Transverse colon (tissue), 4 donors: ENCODE measurements at regions not wholly inside any gene's neighbourhood (a gene's known extent, or its start where the extent isn't known, plus 50 kb on each side); places are given as distances from the start of the nearest gene placed in this dataset.
A peak's percentile ranks its signal among the peaks of the same experiment; 100 is the strongest.

Experiments
- DNase-seq: peaks from one replicate; pipeline ENCODE4 v3.0.0-alpha.2; 2019
- H3K27ac ChIP-seq, 4 donors: fragments of 200-600 bp; sonication (generic); 2 replicates each; pipeline ENCODE4 v1.5.1; 2016 to 2018; ENCODE audit warnings: inconsistent platforms in 4 of 4
- H3K27me3 ChIP-seq: fragments of 200-600 bp; sonication (generic); 2 replicates; pipeline ENCODE4 v1.5.1; 2017; ENCODE audit warnings: inconsistent platforms
- H3K36me3 ChIP-seq, 4 donors: fragments of 200-600 bp; sonication (generic); 2 replicates each; pipeline ENCODE4 v1.5.1; 2017 to 2019; ENCODE audit warnings: inconsistent platforms in 4 of 4
- H3K4me1 ChIP-seq, 4 donors: fragments of 200-600 bp; sonication (generic); 2 replicates each; pipeline ENCODE4 v1.5.1; 2017 to 2020; ENCODE audit warnings: inconsistent platforms in 4 of 4
- H3K4me3 ChIP-seq, 4 donors: fragments of 200-600 bp; sonication (generic); 1 replicate in 1 of 4; 2 replicates in 3 of 4; pipeline versions ENCODE4 v1.5.1 to v1.6.1; 2017 to 2019; ENCODE audit warnings: inconsistent platforms in 4 of 4
- H3K9me3 ChIP-seq, 2 donors: fragments of 200-600 bp; sonication (generic); 2 replicates each; pipeline ENCODE4 v1.5.1; 2017 to 2019; ENCODE audit warnings: inconsistent platforms in 2 of 2
- CTCF ChIP-seq, 5 experiments: fragments of 200-600 bp in 3 of 5; fragments of 450-650 bp in 2 of 5; sonication (generic) in 3 of 5; IDR thresholded peaks; 1 replicate in 2 of 5; 2 replicates in 3 of 5; pipeline ENCODE4 v1.5.1; 2016 to 2017; ENCODE audit warnings: antibody characterized with exemption in 5 of 5, inconsistent platforms in 3 of 5, mild to moderate bottlenecking in 2 of 5, moderate library complexity in 1 of 5
- EP300 ChIP-seq: sonication (generic); formaldehyde crosslinking; IDR thresholded peaks from one replicate; pipeline ENCODE4 v1.6.1; 2017; ENCODE audit warnings: antibody characterized with exemption, low read depth
- POLR2A ChIP-seq: fragments of 450-650 bp; IDR thresholded peaks from one replicate; pipeline ENCODE4 v1.6.1; 2016; ENCODE audit warnings: antibody characterized with exemption, mild to moderate bottlenecking, moderate library complexity
- POLR2AphosphoS5 ChIP-seq, 3 donors: sonication (generic); formaldehyde crosslinking; IDR thresholded peaks; one replicate each; pipeline ENCODE4 v1.6.1; 2016; ENCODE audit warnings: antibody characterized with exemption in 3 of 3
- WGBS, 2 donors: methylation state at CpG; one replicate each; pipeline ENCODE4 v1.1.5; 2018; ENCODE audit warnings: low coverage in 1 of 2; 5-methylcytosine and 5-hydroxymethylcytosine counted together
- in situ Hi-C, 4 donors: fragments of 200-750 bp; cut with MboI; loops; one replicate each; pipeline versions ENCODE4 v1.15.0 to v1.15.1; 2017; ENCODE audit warnings: low sequenced_read_pairs in 3 of 4, low pct_ligation_motif_present in 1 of 4, low pct_unique_long_range_greater_than_20kb in 1 of 4
- intact Hi-C: fragments of 100-400 bp; cut with DNase I; formaldehyde crosslinking; loops from one replicate; pipeline ENCODE4 v1.15.1; 2023; ENCODE audit warnings: low total_unique reads

DNA sequence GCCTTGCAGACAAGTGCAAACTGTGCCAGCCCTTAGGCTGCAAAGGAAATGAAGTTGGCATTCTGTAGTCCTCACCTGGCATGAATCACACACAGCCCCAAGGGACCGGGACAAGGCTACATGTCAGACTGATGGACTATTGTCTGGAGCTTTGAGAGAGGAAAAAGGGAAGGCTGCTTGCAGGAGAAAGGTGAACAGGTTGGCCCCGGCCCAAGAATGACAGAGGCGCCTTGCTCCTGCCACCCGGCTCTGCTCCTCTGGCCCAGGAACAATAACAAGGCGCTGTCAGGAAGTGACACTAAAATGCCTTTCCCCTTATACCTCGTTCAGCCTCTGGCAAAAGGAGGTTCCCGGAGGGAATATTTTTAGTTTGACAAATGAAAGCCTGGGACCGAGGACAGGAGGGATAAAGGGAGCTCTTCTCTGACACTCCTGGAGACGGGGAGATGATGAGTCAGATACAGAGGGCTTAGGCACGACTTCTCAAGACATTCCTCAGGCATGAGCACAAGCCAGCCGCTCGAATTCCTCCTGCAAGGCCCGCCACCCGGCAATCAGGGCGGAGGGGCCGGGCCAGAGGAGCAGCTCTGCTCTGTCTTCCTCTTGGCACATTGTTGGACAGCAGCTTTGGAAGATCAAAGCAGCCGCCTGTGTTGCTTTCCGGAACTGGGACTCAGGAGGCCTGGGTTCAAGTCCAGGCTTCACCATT lies 105.8 kb downstream of the NOG start:
- TF ChIP-seq CTCF (IDR thresholded peaks at IDR 0.05), result no peak
- TF ChIP-seq EP300, result no peak
- peak in 2 of 3 donors; percentile 11 to 33 for TF ChIP-seq POLR2AphosphoS5 (IDR thresholded peaks at IDR 0.05)
- TF ChIP-seq POLR2A, result no peak
- peak; percentile 39 for DNase-seq
- 32 to 37% methylated on average over 3 to 18 of the region's 18 CpGs for WGBS, 2 donors
- in situ Hi-C loops, result no loop called here
- Histone ChIP-seq H3K4me1 (peaks cover 0 to 6% (median 0%) of the 10 kb centered on the region in 4 donors), H3K4me3 (no peak overlapping the region), H3K36me3 (no peaks in the 10 kb centered on the region), H3K9me3 (no peaks in the 10 kb centered on the region), H3K27me3 (no peaks in the 10 kb centered on the region), H3K27ac (peak overlapping the region in 2 of 4 donors; percentile 3 to 54)
- intact Hi-C loops, result no loop called here

DNA sequence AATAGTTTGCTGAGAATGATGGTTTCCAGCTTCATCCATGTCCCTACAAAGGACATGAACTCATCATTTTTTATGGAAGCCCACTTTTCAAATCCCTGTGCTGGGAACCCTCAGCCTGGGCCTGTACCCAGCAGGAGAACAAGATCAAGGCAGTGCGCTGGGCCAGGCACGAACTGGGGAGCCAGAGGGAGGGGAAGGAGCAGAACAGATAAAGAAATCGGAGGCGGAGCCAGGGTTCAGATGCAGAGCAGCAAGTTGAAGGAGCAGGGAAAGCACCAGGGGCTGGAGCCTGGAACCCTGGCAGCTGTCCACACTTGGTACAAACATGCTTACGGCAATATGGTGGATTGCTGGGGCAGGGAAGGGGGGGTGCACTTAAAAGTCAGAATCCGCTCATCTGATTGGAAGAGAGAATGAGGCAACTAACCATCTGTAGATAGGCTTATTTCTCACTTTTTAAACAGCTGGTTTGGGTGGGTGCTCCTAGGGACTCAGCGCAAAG lies 107.5 kb downstream of the NOG start:
- no peak overlapping the region for H3K27ac ChIP-seq
- intact Hi-C loops (loop anchor here (10.0 kb wide), 1 partner anchor 56 kb away; no protein-coding TSS in a partner anchor), in situ Hi-C loops (loop anchor here in 2 of 4 donors (25.0 kb wide), 3 partner anchors 114 to 864 kb away; partner anchors contain the start of gene NOG (in 1 of the 2))
- no peak for TF ChIP-seq EP300
- H3K27me3 ChIP-seq, result no peaks in the 10 kb centered on the region
- no peak for DNase-seq
- H3K4me1 ChIP-seq, result peaks cover 0 to 6% (median 0%) of the 10 kb centered on the region in 4 donors
- H3K4me3 ChIP-seq, result no peak overlapping the region
- H3K36me3 ChIP-seq, result no peaks in the 10 kb centered on the region
- 80 to 87% methylated on average over 6 to 7 of the region's 7 CpGs for WGBS, 2 donors
- no peaks in the 10 kb centered on the region for H3K9me3 ChIP-seq

DNA sequence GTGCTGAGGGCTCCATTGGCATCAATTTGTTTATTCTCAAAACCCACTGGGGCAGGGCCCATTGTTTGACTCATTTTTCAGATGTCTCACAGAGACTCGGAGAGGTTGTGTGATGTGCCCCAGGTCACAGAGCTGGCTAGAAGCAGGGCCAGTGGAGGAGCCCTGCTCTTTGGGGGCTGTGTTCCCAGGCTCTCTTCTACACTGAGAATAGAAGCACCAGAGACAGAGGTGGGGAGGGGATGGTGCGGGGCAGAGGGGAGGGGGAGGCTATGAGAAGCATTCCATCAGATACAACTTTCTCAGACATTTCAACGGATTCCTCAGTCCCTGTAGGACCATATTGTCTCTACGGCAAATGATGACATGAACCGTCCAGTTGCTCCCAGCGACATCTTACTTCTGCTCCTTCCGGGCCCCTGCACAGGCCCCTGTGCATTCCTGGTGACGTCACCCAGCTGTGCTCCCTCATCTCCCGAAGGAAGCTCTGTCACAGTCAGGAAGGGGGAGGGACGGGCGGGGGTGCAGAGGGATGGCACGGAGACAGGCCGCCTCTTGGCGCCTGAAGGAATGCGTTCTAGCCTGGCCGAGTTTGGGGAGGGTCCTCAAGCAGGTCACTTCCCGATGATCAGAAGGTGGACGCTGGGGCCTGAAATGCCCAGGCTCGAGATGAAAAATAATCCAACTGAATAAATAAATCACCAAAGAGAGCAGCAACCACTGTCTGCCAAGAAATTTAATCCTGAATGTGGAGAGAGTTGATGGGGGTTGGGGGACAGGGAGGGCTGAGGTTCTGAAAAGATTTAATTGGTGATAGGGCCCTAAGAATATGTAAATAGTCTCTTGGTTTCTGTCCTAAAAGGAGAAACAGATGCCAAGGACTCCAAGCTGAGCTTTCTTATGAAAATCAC lies 114.1 kb downstream of the NOG start:
- intact Hi-C loops, result loop anchor here (10.0 kb wide), 1 partner anchor 63 kb away; no protein-coding TSS in a partner anchor
- Histone ChIP-seq H3K36me3 (no peaks in the 10 kb centered on the region), H3K27me3 (peaks cover 3% of the 10 kb centered on the region), H3K27ac (no peak overlapping the region), H3K4me3 (no peak overlapping the region), H3K4me1 (peaks cover 0 to 6% (median 0%) of the 10 kb centered on the region in 4 donors), H3K9me3 (no peaks in the 10 kb centered on the region)
- TF ChIP-seq POLR2AphosphoS5 (IDR thresholded peaks at IDR 0.05) (no peak), POLR2A (no peak), EP300 (no peak), CTCF (IDR thresholded peaks at IDR 0.05) (no peak)
- in situ Hi-C loops, result loop anchor here in 2 of 4 donors (25.0 kb wide), 3 partner anchors 120 to 870 kb away; partner anchors contain the start of gene NOG (in 1 of the 2)
- 47 to 56% methylated on average over 9 to 19 of the region's 19 CpGs for WGBS, 2 donors
- DNase-seq, result no peak

DNA sequence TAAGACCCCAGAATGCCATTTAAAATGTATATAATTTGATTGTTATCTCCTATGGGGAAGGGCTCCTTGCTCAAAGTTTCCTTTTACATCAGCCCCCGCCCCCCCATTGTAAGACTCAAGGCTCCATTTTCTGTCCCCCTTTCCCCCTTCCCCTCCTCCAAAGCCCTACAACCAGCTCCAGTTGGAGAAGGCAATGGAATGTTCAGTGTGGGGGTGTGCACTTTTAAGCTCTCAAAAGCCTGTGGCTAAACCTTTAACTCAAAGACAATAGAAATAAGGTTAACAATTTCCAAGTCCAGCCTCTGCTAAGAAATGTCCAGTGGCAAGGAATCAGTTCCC lies 114.7 kb downstream of the NOG start:
- H3K4me1 ChIP-seq, result peaks cover 0 to 6% (median 0%) of the 10 kb centered on the region in 4 donors
- no peak for TF ChIP-seq CTCF (IDR thresholded peaks at IDR 0.05)
- no peak for TF ChIP-seq POLR2AphosphoS5 (IDR thresholded peaks at IDR 0.05)
- TF ChIP-seq POLR2A, result no peak
- no peak for TF ChIP-seq EP300
- in situ Hi-C loops (loop anchor here in 2 of 4 donors (25.0 kb wide), 3 partner anchors 121 to 871 kb away; partner anchors contain the start of gene NOG (in 1 of the 2)), intact Hi-C loops (loop anchor here (10.0 kb wide), 1 partner anchor 63 kb away; no protein-coding TSS in a partner anchor)
- H3K27me3 ChIP-seq, result peaks cover 3% of the 10 kb centered on the region
- no peak overlapping the region for H3K27ac ChIP-seq
- no peaks in the 10 kb centered on the region for H3K9me3 ChIP-seq
- no peak overlapping the region for H3K4me3 ChIP-seq
- 47% methylated on average over 1 of the region's 1 CpG; no CpG with 5 or more reads in 1 of the 2 donors for WGBS, 2 donors
- no peak for DNase-seq
- H3K36me3 ChIP-seq, result no peaks in the 10 kb centered on the region
